Esophagus squamous epithelium (tissue), 4 donors: ENCODE measurements at regions not wholly inside any gene's neighbourhood (a gene's known extent, or its start where the extent isn't known, plus 50 kb on each side); places are given as distances from the start of the nearest gene placed in this dataset.

Experiments used
- CTCF ChIP-seq, 6 experiments: fragments of 450-650 bp in 4 of 6; fragments of 200-600 bp in 2 of 6; sonication (generic) in 2 of 6; IDR thresholded peaks; one replicate each; pipeline ENCODE4 v1.5.1; 2016 to 2019; ENCODE audit warnings: antibody characterized with exemption in 6 of 6, mild to moderate bottlenecking in 4 of 6, moderate library complexity in 4 of 6
- POLR2A ChIP-seq, 4 donors: fragments of 450-650 bp; IDR thresholded peaks; one replicate each; pipeline ENCODE4 v1.6.1; 2017; ENCODE audit warnings: antibody characterized with exemption in 4 of 4, mild to moderate bottlenecking in 4 of 4, moderate library complexity in 3 of 4

- TF ChIP-seq CTCF (IDR thresholded peaks at IDR 0.05) (no peak), POLR2A (IDR thresholded peaks at IDR 0.05) (no peak)
These were observed 184.8 kb upstream of the WSCD1 start for GRCh38 chr17:5885336-5885735.
